ENCODE measurements at regions not wholly inside any gene's neighbourhood (a gene's known extent, or its start where the extent isn't known, plus 50 kb on each side); places are given as distances from the start of the nearest gene placed in this dataset.

DNA sequence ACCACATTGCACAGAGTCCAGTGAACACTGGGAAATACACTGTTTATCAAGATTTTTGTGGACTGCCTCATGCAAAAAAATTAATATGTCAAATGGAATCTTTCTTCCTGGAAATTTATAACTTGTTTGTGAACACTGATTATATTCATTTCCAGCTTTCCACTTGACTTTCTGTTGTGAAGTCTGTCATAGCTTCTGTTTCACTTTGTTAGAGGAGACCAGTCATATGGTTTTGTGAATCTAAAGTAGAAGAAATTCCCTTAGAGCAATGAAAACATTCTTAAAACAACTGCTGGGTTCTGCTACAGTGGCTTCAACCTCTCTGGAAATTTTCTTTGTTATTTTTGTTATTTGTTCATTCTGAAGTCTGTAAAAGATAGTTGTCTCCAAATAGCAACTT is 349.5 kb upstream of the NFE2L3 start:
- no peak for TF ChIP-seq POLR2A (IDR thresholded peaks at IDR 0.05)
- TF ChIP-seq, protein P1, sequence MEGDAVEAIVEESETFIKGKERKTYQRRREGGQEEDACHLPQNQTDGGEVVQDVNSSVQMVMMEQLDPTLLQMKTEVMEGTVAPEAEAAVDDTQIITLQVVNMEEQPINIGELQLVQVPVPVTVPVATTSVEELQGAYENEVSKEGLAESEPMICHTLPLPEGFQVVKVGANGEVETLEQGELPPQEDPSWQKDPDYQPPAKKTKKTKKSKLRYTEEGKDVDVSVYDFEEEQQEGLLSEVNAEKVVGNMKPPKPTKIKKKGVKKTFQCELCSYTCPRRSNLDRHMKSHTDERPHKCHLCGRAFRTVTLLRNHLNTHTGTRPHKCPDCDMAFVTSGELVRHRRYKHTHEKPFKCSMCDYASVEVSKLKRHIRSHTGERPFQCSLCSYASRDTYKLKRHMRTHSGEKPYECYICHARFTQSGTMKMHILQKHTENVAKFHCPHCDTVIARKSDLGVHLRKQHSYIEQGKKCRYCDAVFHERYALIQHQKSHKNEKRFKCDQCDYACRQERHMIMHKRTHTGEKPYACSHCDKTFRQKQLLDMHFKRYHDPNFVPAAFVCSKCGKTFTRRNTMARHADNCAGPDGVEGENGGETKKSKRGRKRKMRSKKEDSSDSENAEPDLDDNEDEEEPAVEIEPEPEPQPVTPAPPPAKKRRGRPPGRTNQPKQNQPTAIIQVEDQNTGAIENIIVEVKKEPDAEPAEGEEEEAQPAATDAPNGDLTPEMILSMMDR (IDR thresholded peaks at IDR 0.05): no peak

Data from breast epithelium (tissue), 3 donors.